ENCODE measurements at regions not wholly inside any gene's neighbourhood (a gene's known extent, or its start where the extent isn't known, plus 50 kb on each side); places are given as distances from the start of the nearest gene placed in this dataset.

DNA sequence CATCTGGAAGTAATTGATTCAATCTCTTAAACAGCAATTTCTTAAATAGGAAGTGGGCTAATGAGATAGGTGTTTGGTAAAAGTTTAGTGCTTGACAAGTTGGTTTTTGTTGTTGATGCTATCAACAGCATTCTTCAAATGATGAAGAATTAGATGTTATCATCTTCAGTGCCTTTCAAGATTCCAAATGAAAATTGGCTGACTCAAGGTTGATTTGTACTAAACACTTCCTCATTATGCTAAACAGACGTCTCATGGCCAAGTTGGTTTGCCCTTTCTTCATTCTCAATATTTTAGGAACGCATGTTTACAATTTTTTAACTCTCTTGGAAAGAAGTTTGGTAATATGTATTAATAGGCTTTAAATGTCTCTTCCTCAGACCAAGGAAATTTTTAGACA lies 86.0 kb downstream of the MID1IP1 start:
- TF ChIP-seq EZH2phosphoT487 (conservative IDR thresholded peaks at IDR 0.05; ENCODE audit: low read length) (no peak), CTCF (IDR thresholded peaks at IDR 0.05; ENCODE audit: insufficient read depth, low read length, poor library complexity, severe bottlenecking) (no peak)
- no peak overlapping the region for H3K4me3 ChIP-seq (ENCODE audit: insufficient read depth, low read length, poor library complexity, severe bottlenecking)
- no peaks in the 10 kb centered on the region for H3F3A ChIP-seq (ENCODE audit: insufficient read depth)
- H3K4me2 ChIP-seq (ENCODE audit: low read depth, low read length, poor library complexity, severe bottlenecking), result no peak overlapping the region
- no peak overlapping the region for H3K9ac ChIP-seq (ENCODE audit: low read length)
- H3K27ac ChIP-seq (ENCODE audit: low read depth, low read length), result no peak overlapping the region
- H3K27me3 ChIP-seq (ENCODE audit: low read length), result no peaks in the 10 kb centered on the region
- no peaks in the 10 kb centered on the region for H4K20me1 ChIP-seq (ENCODE audit: low read depth, low read length)
- H2AFZ ChIP-seq (ENCODE audit: low read depth, low read length, severe bottlenecking), result no peak overlapping the region
- no peaks in the 10 kb centered on the region for H3K36me3 ChIP-seq (ENCODE audit: low read length)
- no peaks in the 10 kb centered on the region for H3K79me2 ChIP-seq (ENCODE audit: insufficient read depth, low read length)
- no peaks in the 10 kb centered on the region for H3K9me2 ChIP-seq (replicated peaks; ENCODE audit: insufficient read depth, low read length)
- no peaks in the 10 kb centered on the region for H3K9me3 ChIP-seq (ENCODE audit: insufficient read depth, low read length)

DNA sequence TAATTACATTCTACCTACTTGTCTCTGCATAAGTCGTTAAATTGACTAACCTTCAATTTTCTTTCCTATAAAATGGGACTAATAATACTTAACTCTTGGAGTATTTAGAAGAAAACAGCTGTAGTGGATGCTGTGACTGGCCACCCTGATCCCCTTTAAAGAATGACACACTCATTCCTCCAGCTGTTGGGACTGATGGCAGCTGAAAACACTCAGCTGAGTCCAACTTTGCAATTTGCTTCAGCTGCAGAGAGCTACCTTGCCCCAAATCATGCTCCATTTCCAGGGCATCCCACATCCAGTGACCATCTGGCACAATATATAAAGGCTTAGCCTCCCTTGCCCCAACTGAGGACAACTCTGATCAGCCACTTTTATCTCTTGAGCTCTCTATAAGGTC lies 89.1 kb downstream of the MID1IP1 start:
- H3K79me2 ChIP-seq (ENCODE audit: insufficient read depth, low read length), result no peaks in the 10 kb centered on the region
- no peaks in the 10 kb centered on the region for H3K36me3 ChIP-seq (ENCODE audit: low read length)
- H4K20me1 ChIP-seq (ENCODE audit: low read depth, low read length), result no peaks in the 10 kb centered on the region
- H3K9me3 ChIP-seq (ENCODE audit: insufficient read depth, low read length), result no peaks in the 10 kb centered on the region
- no peaks in the 10 kb centered on the region for H3F3A ChIP-seq (ENCODE audit: insufficient read depth)
- no peaks in the 10 kb centered on the region for H3K9me2 ChIP-seq (replicated peaks; ENCODE audit: insufficient read depth, low read length)
- no peak overlapping the region for H2AFZ ChIP-seq (ENCODE audit: low read depth, low read length, severe bottlenecking)
- no peaks in the 10 kb centered on the region for H3K27me3 ChIP-seq (ENCODE audit: low read length)
- no peak overlapping the region for H3K27ac ChIP-seq (ENCODE audit: low read depth, low read length)
- TF ChIP-seq CTCF (IDR thresholded peaks at IDR 0.05; ENCODE audit: insufficient read depth, low read length, poor library complexity, severe bottlenecking), result no peak
- no peak for TF ChIP-seq EZH2phosphoT487 (conservative IDR thresholded peaks at IDR 0.05; ENCODE audit: low read length)
- H3K4me2 ChIP-seq (ENCODE audit: low read depth, low read length, poor library complexity, severe bottlenecking), result no peak overlapping the region
- H3K9ac ChIP-seq (ENCODE audit: low read length), result no peak overlapping the region
- H3K4me3 ChIP-seq (ENCODE audit: insufficient read depth, low read length, poor library complexity, severe bottlenecking), result no peak overlapping the region

DNA sequence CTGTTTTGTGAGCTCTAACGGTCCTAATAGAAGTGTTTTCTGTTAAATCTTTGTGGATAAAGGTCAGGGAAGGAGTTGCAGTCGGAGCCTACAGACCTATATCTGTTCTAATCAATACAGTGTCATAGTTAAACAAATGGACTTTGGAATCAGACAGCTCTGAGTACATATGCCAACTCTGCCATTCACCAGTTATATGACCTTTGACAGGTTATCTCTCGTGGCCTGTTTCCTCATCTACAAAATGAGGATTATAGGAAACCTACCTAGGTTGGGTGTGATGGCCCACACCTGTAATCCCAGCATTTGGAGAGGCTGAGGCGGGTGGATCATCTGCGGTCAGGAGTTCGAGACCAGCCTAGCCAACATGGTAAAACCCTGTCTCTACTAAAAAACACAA lies 89.7 kb downstream of the MID1IP1 start:
- no peak for TF ChIP-seq EZH2phosphoT487 (conservative IDR thresholded peaks at IDR 0.05; ENCODE audit: low read length)
- no peak overlapping the region for H3K9ac ChIP-seq (ENCODE audit: low read length)
- H3K9me3 ChIP-seq (ENCODE audit: insufficient read depth, low read length), result no peaks in the 10 kb centered on the region
- no peaks in the 10 kb centered on the region for H3K27me3 ChIP-seq (ENCODE audit: low read length)
- H3F3A ChIP-seq (ENCODE audit: insufficient read depth), result no peaks in the 10 kb centered on the region
- no peaks in the 10 kb centered on the region for H3K9me2 ChIP-seq (replicated peaks; ENCODE audit: insufficient read depth, low read length)
- H2AFZ ChIP-seq (ENCODE audit: low read depth, low read length, severe bottlenecking), result no peak overlapping the region
- no peak overlapping the region for H3K4me2 ChIP-seq (ENCODE audit: low read depth, low read length, poor library complexity, severe bottlenecking)
- H3K4me3 ChIP-seq (ENCODE audit: insufficient read depth, low read length, poor library complexity, severe bottlenecking), result no peak overlapping the region
- H3K27ac ChIP-seq (ENCODE audit: low read depth, low read length), result no peak overlapping the region
- H4K20me1 ChIP-seq (ENCODE audit: low read depth, low read length), result no peaks in the 10 kb centered on the region
- H3K36me3 ChIP-seq (ENCODE audit: low read length), result no peaks in the 10 kb centered on the region
- no peaks in the 10 kb centered on the region for H3K79me2 ChIP-seq (ENCODE audit: insufficient read depth, low read length)

DNA sequence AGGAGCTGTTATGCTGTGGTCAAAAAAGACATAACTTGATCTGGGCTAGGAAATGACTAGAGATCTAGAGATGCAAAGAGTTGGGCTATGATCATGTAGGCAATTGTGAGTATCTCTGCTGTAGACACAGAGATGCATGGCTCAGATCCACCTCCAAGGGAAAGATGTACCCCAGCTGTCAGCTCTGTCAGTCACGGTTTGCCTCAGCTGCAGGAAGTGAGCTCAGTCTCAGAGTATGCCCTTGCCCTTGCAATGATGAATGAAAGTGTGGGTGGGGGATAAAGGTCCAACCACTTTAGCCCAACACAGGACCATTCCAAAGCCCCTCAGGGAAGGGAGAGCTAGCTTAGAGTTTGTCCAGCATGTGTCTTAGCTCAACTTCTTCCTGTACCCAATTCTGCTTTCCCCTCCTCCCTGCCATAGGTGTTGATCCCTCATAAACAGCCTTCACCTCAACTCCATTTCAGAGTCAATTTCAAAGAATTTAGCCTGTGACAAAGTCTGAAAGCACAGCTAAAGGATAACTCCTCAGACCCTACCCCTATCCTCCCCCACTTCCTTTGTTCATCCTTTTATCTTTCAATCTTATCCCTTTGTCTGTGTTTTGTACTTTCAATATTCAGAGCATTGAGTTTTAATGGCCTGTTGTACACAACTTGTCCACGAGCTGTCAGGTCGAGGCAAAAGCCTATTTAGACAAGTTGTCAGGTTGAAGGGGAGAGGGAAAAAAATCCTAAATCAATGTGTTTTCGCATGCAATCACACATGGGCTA lies 90.6 kb downstream of the MID1IP1 start:
- H3K27ac ChIP-seq (ENCODE audit: low read depth, low read length), result no peak overlapping the region
- H3K9me2 ChIP-seq (replicated peaks; ENCODE audit: insufficient read depth, low read length), result no peaks in the 10 kb centered on the region
- H4K20me1 ChIP-seq (ENCODE audit: low read depth, low read length), result no peaks in the 10 kb centered on the region
- H3K9ac ChIP-seq (ENCODE audit: low read length), result no peak overlapping the region
- H3K4me3 ChIP-seq (ENCODE audit: insufficient read depth, low read length, poor library complexity, severe bottlenecking), result no peak overlapping the region
- H3K4me2 ChIP-seq (ENCODE audit: low read depth, low read length, poor library complexity, severe bottlenecking), result no peak overlapping the region
- H3K27me3 ChIP-seq (ENCODE audit: low read length), result no peaks in the 10 kb centered on the region
- TF ChIP-seq CTCF (IDR thresholded peaks at IDR 0.05; ENCODE audit: insufficient read depth, low read length, poor library complexity, severe bottlenecking) (no peak), EZH2phosphoT487 (conservative IDR thresholded peaks at IDR 0.05; ENCODE audit: low read length) (no peak)
- H2AFZ ChIP-seq (ENCODE audit: low read depth, low read length, severe bottlenecking), result no peak overlapping the region
- H3K9me3 ChIP-seq (ENCODE audit: insufficient read depth, low read length), result no peaks in the 10 kb centered on the region
- no peaks in the 10 kb centered on the region for H3F3A ChIP-seq (ENCODE audit: insufficient read depth)
- H3K36me3 ChIP-seq (ENCODE audit: low read length), result no peaks in the 10 kb centered on the region
- H3K79me2 ChIP-seq (ENCODE audit: insufficient read depth, low read length), result no peaks in the 10 kb centered on the region
